Left ventricle myocardium superior (tissue), 1 donor: ENCODE measurements at regions not wholly inside any gene's neighbourhood (a gene's known extent, or its start where the extent isn't known, plus 50 kb on each side); places are given as distances from the start of the nearest gene placed in this dataset.
"Not testable (repeated sequence)": the region's sequence is repeated elsewhere in the genome, so short reads cannot be mapped to it uniquely, and the experiment has no call there.

Experiments
- ATAC-seq: fragments of 200-7000 bp; cut with Tn5 transposase; one replicate; pipeline ENCODE4 v1.9.1; 2020; ENCODE audit warnings: mild to moderate bottlenecking, moderate library complexity
- DNase-seq: peaks from one replicate; pipeline ENCODE4 v3.0.0-alpha.2; 2020
- intact Hi-C: fragments of 100-400 bp; cut with micrococcal nuclease; formaldehyde crosslinking; loops from one replicate; pipeline ENCODE4 v1.11.0; 2022
- donor health status: DM: no; HTN: yes; CAD: no; lungs with severe emphysema.

GRCh38 chr1:191731608-191732302 is 426.5 kb upstream of the RGS18 start:
- DNase-seq, ATAC-seq, intact Hi-C loops: not testable (repeated sequence)

DNA sequence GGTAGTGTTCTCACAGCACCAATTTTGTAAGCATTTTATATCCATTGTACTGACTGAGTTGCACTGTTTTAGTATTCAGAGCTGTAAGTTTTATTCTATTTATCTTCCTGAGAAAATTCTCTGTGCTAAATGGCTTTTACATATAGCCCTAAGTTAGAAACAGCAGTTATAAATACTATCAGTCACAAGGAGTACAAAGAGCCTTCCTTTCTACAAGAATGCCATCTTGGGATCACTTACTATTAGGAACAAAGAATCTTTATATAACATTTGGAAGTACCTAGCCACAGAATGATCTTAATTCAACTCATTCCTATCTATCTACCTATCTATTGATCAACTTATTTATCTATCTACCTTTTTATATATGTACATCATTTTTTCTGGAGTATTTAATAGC is 423.9 kb upstream of the RGS18 start:
- DNase-seq: no peak
- no peak for ATAC-seq
- intact Hi-C loops: no loop called here

DNA sequence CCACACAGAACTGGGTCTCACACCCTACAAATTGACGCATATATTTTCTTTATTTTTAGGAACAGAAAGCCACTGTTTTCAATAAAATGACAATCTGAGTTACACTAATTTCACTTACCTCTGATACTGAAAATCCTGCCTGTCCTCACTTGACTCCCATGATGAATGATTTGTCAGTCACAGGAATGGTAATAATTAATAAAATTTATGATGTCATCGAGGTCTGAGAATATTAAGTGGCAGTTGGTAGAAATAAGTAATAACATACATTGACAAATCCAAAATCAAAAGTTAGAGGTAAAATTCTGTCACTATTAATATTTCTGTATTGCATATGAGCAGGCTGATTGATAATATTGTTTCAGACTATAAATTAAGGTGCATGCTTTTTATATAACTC is 418.7 kb upstream of the RGS18 start:
- ATAC-seq (no peak), DNase-seq (no peak)
- intact Hi-C loops: no loop called here

DNA sequence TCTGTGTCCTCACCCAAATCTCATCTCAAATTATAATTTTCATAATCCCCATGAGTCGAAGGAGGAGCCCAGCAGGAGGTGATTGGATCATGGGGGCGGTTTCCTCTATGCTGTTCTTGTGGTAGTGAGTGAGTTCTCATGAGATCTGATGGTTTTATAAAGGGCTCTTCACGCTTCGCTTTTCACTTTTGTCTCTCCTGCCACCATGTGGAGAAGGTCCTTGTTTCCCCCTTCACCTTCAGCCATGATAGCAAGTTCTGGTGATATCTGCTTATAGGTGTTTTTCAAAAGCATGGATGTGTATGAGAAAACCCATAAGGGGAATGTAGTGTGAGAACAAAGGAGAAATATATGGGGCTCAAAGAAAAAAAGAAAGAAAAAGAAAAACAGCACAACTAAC is 405.9 kb upstream of the RGS18 start:
- intact Hi-C loops: no loop called here
- DNase-seq (no peak), ATAC-seq (no peak)

GRCh38 chr1:191760016-191760415 is 398.2 kb upstream of the RGS18 start:
- no peak for ATAC-seq
- intact Hi-C loops: no loop called here
- no peak for DNase-seq

DNA sequence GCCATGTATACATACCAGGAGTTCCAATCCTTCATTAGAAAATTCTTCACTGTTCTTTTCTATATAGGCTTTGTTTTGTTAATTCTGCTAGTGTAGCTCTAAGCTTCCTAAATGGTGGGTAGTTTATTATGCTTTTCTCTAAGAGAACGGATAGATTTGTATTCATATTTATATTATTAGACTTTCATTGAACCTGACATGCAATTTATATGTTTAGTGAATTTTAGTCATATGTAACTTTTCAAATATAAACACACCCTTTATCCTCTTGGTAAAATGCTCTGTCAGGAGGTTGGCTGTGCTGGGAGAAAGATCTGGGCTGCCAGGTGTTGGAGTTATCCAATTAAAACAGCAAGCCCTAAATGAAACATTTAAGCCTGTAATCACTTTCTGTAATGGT is 369.7 kb upstream of the RGS18 start:
- no peak for DNase-seq
- ATAC-seq: no peak
- intact Hi-C loops: no loop called here

DNA sequence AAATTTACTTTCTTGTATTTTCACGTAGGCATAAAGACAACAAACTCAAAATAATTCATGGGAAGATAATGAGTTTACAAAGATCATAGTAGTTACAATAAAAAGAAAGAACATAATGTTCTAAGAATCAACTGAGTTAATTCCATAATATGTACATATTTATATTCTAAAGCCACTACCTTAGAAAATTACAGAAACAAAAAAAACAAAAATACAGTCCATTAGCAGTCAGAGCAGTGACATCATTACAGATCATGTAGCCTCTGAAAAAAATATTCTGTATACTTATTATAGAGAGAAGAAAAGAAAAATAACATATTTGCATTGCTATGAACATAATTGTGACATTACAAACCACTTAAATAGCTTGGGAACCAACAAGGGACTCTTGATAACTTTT is 360.1 kb upstream of the RGS18 start:
- ATAC-seq: no peak
- DNase-seq: no peak
- intact Hi-C loops: no loop called here

- DNase-seq (no peak), ATAC-seq (peak; percentile 18)
- intact Hi-C loops: no loop called here
Measured at GRCh38 chr1:191804311-191804710, 354.0 kb upstream of the RGS18 start.

DNA sequence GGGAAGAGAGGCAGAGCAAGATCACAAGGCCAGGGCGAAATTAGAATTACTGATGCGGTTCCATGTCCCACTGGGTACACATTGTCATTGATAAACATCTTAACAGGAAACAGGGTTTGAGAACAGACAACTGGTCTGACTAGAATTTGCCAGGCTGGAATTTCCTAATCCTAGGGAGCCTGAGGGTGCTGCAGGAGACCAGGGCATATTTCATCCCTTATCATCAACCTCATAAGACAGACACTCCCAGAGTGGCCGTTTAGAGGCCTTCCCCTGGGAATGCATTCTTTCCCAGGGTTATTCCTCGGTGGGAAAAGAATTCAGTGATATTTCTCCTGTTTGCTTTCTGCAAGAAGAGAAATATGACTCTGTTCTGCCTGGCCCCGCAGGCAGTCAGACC is 344.7 kb upstream of the RGS18 start:
- ATAC-seq, intact Hi-C loops: not testable (repeated sequence)

DNA sequence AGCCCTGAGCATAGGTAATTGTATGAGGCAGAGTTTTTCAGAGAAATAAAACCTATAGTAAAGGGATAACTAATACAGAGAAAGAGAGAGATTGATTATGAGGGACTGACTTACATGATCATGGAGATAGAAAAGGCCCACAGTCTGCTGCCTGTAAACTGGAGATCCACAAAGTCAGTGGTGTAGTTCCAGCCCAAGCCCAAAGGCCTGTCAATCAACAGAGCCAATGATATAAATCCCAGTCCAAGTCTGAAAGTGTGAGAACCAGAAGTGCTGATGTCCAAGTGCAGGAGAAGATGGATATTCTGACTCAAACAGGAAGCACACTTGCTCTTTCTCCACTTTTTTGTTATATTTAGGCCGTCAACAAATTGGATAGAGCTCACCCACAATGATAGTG is 340.1 kb upstream of the RGS18 start:
- DNase-seq (no peak), ATAC-seq (no peak)
- intact Hi-C loops: no loop called here

More for the DNA sequence above, 344.7 kb upstream of the RGS18 start:
- DNase-seq: not testable (repeated sequence)

DNA sequence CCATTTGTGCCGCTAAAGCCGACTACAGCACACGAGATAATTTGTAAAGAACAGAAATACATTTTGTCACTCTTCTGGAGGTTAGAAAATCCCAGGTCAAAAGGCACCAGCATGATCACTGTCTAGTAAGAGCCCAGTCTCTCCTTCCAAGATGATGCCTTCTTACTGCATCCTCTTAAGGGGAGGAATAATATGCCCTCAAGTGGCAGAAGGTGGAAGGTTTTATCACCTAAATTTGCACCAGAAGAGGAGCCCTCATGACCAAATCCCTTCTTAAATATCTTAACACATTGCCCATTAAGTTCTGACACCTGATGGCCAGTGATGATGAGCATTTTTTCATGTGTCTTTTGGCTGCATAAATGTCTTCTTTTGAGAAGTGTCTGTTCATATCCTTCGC is 326.7 kb upstream of the RGS18 start:
- ATAC-seq (no peak), DNase-seq (no peak)
- intact Hi-C loops: no loop called here

DNA sequence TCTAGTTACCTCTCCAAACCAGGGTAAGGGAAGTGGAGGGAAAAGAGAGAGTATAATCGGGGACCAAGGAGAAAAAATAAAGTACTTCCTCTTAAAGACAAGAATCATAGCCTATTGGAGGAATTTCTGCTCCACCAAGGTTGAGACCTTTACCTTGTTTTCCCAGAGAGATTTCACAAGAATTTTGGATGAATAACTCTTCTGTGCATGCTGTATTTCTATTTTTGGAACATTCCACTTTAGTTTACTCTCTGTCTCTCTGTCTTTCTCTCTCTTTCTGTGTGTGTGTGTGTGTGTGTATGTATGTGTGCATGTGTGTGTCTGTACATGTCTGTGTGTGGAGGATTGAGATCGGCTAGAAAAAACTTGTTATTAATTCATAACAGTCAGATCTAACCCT is 318.4 kb upstream of the RGS18 start:
- intact Hi-C loops: no loop called here
- ATAC-seq (no peak), DNase-seq (no peak)

GRCh38 chr1:191851799-191852595 is 306.3 kb upstream of the RGS18 start:
- intact Hi-C loops: no loop called here
- DNase-seq (no peak), ATAC-seq (no peak)

DNA sequence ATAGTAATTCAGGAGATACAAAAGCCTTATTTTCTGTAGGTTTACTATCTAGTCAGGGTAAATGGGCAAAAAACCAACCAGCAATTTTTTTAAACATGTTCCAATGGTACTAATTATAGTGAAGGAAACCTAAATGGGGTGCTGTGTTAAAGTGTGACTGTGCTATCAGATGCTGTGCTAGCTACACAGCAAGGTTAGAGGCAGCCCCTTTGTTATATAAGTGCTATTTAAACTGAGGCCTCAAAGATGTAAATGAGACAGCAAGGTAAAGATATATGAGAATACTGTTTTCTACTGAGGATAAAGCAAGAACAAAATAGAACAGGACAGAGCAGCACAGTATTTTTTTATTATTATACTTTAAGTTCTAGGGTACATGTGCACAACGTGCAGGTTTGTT is 305.4 kb upstream of the RGS18 start:
- no peak for ATAC-seq
- intact Hi-C loops: no loop called here
- DNase-seq: no peak

DNA sequence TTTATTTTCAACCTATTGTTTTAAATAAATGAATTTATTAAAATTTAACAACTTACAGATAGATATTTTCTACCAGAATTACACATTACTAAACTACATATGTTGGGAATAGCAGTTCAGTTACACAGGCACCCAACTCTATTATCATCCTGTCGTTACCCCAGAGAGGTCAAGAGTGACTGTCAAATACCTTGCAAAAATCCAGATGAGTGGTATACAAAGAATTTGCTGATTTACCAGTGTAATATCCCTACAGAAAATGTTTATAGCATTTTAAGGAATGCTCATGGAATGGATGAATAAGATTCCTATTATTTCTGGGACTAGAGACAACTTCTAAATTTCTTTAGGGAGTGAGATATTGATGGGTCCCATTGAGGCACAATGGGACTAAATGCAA is 300.7 kb upstream of the RGS18 start:
- DNase-seq: no peak
- intact Hi-C loops: no loop called here
- no peak for ATAC-seq

GRCh38 chr1:191865479-191865878 is 292.8 kb upstream of the RGS18 start:
- ATAC-seq (no peak), DNase-seq (no peak)
- intact Hi-C loops: no loop called here

- intact Hi-C loops: no loop called here
- ATAC-seq (no peak), DNase-seq (no peak)
Measured at GRCh38 chr1:191866155-191866554, 292.1 kb upstream of the RGS18 start.

DNA sequence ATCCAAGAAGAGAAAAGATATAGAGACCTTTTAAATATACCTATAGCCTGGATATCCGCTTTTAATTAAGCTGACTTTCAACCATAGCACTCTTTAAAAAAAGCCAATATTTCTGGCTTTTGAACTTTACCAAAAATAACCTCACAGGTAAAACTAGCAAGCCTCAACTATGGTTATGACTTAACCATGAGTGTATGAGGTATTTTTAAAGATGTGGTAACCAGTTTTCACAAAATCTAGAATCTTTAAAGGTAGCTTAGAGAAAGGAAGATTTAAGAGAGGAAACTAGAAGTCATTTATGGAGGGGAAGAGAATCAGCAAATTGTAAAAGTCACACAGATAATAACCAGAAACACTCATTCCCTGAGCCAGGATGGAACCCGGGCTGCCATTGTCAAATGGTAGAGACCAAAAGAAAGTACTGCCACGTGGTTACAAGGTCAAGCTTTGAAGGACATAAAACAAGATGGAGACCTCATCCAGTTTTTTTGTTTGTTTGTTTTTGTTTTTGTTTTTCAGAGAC is 288.4 kb upstream of the RGS18 start:
- DNase-seq: no peak
- no peak for ATAC-seq
- intact Hi-C loops: no loop called here

- DNase-seq: no peak
Measured at GRCh38 chr1:191870490-191870889, 287.8 kb upstream of the RGS18 start.

GRCh38 chr1:191875994-191876393 is 282.3 kb upstream of the RGS18 start:
- DNase-seq: no peak
- intact Hi-C loops: no loop called here
- no peak for ATAC-seq

More at GRCh38 chr1:191870490-191870889, 287.8 kb upstream of the RGS18 start:
- no peak for ATAC-seq
- intact Hi-C loops: no loop called here

DNA sequence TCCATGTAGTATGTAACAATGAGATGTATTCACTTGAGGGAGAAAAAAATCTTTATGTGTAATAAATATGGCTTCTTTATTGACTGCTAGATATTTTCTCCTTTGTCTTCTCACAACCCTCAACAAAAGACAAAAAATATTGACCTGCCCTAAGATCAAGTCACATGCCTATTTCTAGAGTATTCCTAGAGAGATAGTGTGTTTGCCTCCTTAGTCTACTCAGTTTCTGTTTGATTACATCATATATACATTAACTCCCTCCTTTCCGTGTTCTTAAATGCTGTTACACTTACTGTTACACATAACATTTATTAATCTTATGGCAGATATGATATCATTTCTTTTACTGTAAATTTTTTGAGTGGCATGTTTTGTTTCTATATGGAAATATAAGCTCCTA is 281.6 kb upstream of the RGS18 start:
- DNase-seq (no peak), ATAC-seq (no peak)
- intact Hi-C loops: no loop called here
